ENCODE measurements at regions not wholly inside any gene's neighbourhood (a gene's known extent, or its start where the extent isn't known, plus 50 kb on each side); places are given as distances from the start of the nearest gene placed in this dataset.
"Not testable (repeated sequence)": the region's sequence is repeated elsewhere in the genome, so short reads cannot be mapped to it uniquely, and the experiment has no call there.

DNA sequence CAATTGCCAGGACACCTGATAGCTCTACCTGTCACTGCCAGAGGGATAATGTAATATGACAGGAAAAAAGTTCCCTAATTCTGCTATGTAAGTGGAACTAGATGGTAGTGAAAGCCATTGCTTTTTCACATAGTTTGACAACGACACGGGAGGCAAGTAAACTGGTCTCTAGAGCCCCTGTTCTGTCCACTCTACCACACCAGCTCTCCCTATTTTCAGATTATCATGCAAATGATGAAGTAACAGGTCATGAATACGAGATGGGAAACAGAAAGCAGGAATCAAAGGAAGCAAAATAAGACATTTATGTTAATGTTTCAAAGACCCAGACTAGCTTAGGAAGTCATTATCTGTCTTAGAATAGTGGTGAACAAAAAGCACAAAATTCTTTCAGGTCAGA, 56.2 kb downstream of the TAF11L14 start:
- DNase-seq: no peak

- no peak for DNase-seq
Measured at GRCh38 chr5:17691762-17692161, 57.5 kb downstream of the TAF11L14 start.

DNA sequence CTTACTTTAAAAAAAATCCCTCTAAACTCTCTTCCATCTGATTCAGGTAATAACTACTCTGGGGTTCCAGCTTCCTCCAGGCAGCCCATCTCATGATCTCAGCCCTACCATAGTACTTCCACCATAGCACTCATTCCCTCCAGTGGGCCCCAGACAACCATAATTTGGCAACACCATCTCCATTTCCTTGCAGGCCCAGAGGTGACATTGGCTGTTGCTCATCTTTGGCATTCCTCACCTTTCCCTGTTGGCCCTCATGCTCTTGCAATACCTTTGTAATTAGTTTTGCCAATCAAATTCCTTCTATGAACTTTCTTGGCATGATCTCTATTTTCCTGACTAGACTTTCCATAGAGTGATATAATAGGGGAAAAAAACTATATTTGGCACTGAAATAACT, 60.1 kb downstream of the TAF11L14 start:
- no peak for DNase-seq

GRCh38 chr5:17694914-17695313, 60.7 kb downstream of the TAF11L14 start:
- DNase-seq: no peak

- DNase-seq: no peak
Measured at GRCh38 chr5:17696627-17697026, 62.4 kb downstream of the TAF11L14 start.

DNA sequence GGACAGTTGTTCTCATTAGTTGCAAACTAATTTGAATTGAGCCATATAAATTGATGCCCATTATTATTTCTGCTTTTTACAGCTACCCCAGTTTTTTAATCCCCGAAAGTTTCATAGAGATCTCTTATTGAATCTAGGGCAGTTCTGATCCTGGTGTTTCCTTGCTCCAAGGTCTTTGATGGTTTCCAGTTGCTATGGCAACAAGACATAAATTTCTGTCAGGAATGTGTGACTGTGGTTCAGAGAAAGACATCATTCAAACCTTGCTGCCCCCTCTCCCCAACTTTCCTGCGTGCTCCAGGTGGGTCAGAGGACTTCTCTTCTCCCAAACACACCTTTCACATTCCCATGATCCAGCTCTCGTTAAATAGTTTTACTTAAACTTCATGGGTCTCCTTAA, 63.4 kb downstream of the TAF11L14 start:
- DNase-seq: no peak

- DNase-seq: no peak
Measured at GRCh38 chr5:17709011-17709710, 74.9 kb downstream of the TAF11L14 start.

DNA sequence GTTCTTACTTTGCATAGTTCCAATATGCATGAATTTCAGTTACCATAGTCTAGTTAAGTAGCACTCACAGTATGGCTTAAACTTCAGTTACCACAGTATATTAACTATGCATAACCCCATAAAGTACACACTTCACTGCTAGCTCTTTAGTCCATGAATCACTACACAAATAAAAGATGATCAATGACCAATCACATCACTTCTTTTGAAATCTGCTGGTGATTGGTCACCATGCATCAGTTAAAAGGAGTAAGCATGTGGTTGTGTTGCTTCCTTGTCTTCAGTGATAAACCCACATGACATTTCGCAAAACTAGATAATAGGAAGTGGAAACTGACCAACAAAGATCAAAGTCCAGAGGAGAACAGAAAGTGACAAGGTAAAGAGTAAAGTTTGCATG, 79.0 kb downstream of the TAF11L14 start:
- no peak for DNase-seq

GRCh38 chr5:17714186-17714585, 79.9 kb downstream of the TAF11L14 start:
- no peak for DNase-seq

GRCh38 chr5:17719592-17719991, 85.3 kb downstream of the TAF11L14 start:
- DNase-seq: no peak

- no peak for DNase-seq
Measured at GRCh38 chr5:17720071-17720470, 85.8 kb downstream of the TAF11L14 start.

GRCh38 chr5:17723876-17724275, 89.6 kb downstream of the TAF11L14 start:
- no peak for DNase-seq

GRCh38 chr5:17727098-17727497, 92.8 kb downstream of the TAF11L14 start:
- DNase-seq: no peak

GRCh38 chr5:17730421-17730820, 96.2 kb downstream of the TAF11L14 start:
- DNase-seq: no peak

GRCh38 chr5:17732351-17732923, 98.2 kb downstream of the TAF11L14 start:
- no peak for DNase-seq

DNA sequence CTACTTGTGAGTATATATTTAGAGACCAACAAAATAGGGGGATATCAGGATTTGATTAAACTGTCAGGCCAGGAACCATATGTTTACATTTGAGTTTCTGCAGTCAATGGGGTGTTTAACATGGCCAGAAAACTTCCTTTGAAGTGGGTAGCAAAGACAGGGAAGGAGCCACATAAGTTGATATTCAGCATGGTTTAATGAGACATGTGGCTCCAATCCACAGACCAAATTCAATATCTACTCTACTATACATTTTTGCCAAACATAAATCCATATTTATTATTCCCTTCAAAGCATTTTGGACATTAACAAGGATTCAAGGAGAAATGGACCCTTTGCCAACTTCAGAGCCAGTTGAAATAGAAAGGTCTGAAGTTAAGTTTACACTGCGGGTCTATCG, 99.8 kb downstream of the TAF11L14 start:
- DNase-seq: no peak

DNA sequence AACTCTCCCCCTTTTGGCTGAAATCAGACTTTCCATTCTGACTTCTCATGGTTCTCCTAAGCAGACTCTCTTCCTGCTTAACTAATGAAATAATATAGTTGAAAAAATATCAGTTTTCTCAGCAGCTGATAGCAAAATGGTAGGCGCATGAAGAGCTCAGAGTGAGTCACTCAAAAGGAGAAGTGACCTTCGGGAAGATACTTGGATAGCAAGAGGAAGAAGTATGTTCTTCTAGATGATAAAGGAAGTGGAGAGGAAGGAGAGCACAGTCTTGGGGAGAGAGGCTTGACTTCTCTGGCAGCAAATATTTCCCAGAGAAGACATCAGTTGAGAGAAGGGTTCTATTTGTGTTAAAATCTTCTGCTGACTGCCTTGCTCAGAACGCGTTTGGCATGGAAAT, 101.5 kb downstream of the TAF11L14 start:
- DNase-seq: no peak

GRCh38 chr5:17737092-17737491, 102.8 kb downstream of the TAF11L14 start:
- DNase-seq: no peak

- DNase-seq: no peak
Measured at GRCh38 chr5:17738446-17738845, 104.2 kb downstream of the TAF11L14 start.

GRCh38 chr5:17743580-17744435, 109.5 kb downstream of the TAF11L14 start:
- no peak for DNase-seq

DNA sequence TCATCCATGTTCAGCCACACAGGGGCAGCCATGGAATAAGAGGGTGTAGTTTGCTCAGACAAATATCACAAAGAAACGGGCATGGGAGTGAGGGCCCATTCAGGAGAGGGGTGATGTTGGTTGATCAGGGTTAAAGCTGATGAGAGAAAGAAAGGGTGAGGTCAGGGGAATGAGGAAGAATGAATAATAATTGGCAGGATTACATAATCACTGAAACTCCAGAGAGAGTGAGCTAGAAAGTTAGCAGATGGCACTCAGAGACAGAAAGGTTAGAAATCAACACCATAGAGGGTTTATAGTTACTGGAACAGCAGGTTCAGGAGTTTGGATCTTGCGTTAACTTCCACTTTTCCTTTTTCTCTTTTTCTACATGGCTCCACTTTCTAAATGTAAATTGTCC, 113.9 kb downstream of the TAF11L14 start:
- DNase-seq: no peak

- no peak for DNase-seq
Measured at GRCh38 chr5:17748941-17749340, 114.7 kb downstream of the TAF11L14 start.

DNA sequence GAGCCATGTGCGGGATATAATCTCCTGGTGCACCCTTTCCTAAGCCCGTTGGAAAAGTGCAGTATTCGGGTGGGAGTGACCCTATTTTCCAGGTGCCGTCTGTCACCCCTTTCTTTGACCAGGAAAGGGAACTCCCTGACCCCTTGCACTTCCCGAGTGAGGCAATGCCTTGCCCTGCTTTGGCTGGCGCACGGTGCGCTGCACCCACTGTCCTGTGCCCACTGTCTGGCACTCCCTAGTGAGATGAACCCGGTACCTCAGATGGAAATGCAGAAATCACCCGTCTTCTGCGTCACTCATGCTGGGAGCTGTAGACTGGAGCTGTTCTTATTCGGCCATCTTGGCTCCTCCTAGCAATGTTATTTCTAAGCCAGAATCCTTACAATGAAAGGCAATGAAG, 121.1 kb downstream of the TAF11L14 start:
- DNase-seq: not testable (repeated sequence)

DNA sequence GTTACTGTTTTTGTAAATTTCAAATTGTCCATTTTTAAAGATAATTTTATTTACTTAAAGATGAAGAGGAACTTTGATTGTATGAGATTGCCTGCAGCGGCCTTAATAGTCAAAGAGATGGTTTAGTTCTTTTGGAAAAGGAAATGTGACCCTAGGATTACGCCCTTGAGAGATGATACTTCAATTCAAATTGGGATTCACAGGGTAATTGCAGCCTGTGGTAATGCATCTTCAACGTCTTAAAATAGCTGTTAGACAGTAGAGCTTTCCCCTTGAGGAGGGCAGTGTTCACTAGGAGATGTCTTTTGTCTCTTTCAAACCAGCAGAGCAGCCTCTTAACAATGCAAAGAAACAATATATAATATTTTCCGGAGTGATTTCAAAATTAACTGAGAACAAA, 127.1 kb downstream of the TAF11L14 start:
- DNase-seq: no peak

All from GDM1 (cell line).